MM.1S (cell line): ENCODE measurements at regions not wholly inside any gene's neighbourhood (a gene's known extent, or its start where the extent isn't known, plus 50 kb on each side); places are given as distances from the start of the nearest gene placed in this dataset.

Source experiments
- DNase-seq: peaks from one replicate; pipeline ENCODE4 v3.0.0-alpha.2; 2015
- H2AFZ ChIP-seq: fragments of 300-600 bp; sonication (generic); 2 replicates; pipeline ENCODE4 v1.6.0; 2016; ENCODE audit warnings: antibody characterized with exemption, low read length
- H3F3A ChIP-seq: fragments of 300-600 bp; sonication (generic); 2 replicates; pipeline ENCODE4 v1.6.1; 2016; ENCODE audit warnings: mild to moderate bottlenecking, antibody characterized with exemption, low read length, moderate library complexity, mixed read lengths; ENCODE audit not compliant: insufficient read depth
- H3K27ac ChIP-seq: fragments of 300-600 bp; sonication (generic); 2 replicates; pipeline ENCODE4 v1.5.1; 2016; ENCODE audit warnings: mild to moderate bottlenecking, low read length
- H3K27me3 ChIP-seq: fragments of 300-600 bp; sonication (generic); replicated peaks from 2 replicates; pipeline ENCODE4 v1.6.0; 2016; ENCODE audit warnings: low read length; ENCODE audit not compliant: insufficient read depth
- H3K36me3 ChIP-seq: fragments of 300-600 bp; sonication (generic); replicated peaks from 2 replicates; pipeline ENCODE4 v1.6.1; 2016; ENCODE audit warnings: mild to moderate bottlenecking, low read length, mixed read lengths; ENCODE audit not compliant: insufficient read depth
- H3K4me1 ChIP-seq: fragments of 300-600 bp; sonication (generic); 2 replicates; pipeline ENCODE4 v1.6.1; 2016; ENCODE audit warnings: low read length, mixed read lengths
- H3K4me2 ChIP-seq: fragments of 300-600 bp; sonication (generic); 2 replicates; pipeline ENCODE4 v1.6.0; 2016; ENCODE audit warnings: low read depth, low read length
- H3K4me3 ChIP-seq: fragments of 300-600 bp; sonication (generic); 2 replicates; pipeline ENCODE4 v1.5.1; 2016; ENCODE audit warnings: low read length, mixed read lengths
- H3K79me2 ChIP-seq: fragments of 300-600 bp; sonication (generic); 2 replicates; pipeline ENCODE4 v1.6.1; 2016; ENCODE audit warnings: mixed run types, low read length, mixed read lengths
- H3K9ac ChIP-seq: fragments of 300-600 bp; sonication (generic); 2 replicates; pipeline ENCODE4 v1.6.1; 2016; ENCODE audit warnings: low read length, mixed read lengths
- H3K9me2 ChIP-seq: fragments of 300-600 bp; sonication (generic); replicated peaks from 2 replicates; pipeline ENCODE4 v1.6.1; 2016; ENCODE audit warnings: mild to moderate bottlenecking, low read length, mixed read lengths; ENCODE audit not compliant: insufficient read depth
- H3K9me3 ChIP-seq: fragments of 300-600 bp; sonication (generic); replicated peaks from 2 replicates; pipeline ENCODE4 v1.6.1; 2016; ENCODE audit warnings: mild to moderate bottlenecking, low read length, mixed read lengths; ENCODE audit not compliant: insufficient read depth
- H4K20me1 ChIP-seq: fragments of 300-600 bp; sonication (generic); 2 replicates; pipeline ENCODE4 v1.6.1; 2016; ENCODE audit warnings: mild to moderate bottlenecking, low read length, moderate library complexity, mixed read lengths; ENCODE audit not compliant: insufficient read depth
- EZH2 ChIP-seq: fragments of 300-600 bp; sonication (generic); optimal IDR thresholded peaks from 2 replicates; pipeline ENCODE3; 2017; ENCODE audit warnings: low read depth, mild to moderate bottlenecking, antibody characterized with exemption, low read length, mixed read lengths
- EZH2phosphoT487 ChIP-seq: fragments of 300-600 bp; sonication (generic); IDR thresholded peaks from 2 replicates; pipeline ENCODE4 v1.6.1; 2018; ENCODE audit warnings: antibody characterized with exemption, low read length
- TF ChIP-seq, protein P1 (sequence below): fragments of 300-600 bp; sonication (generic); IDR thresholded peaks from 2 replicates; pipeline ENCODE4 v1.5.1; 2016; ENCODE audit warnings: antibody characterized with exemption, low read length, mixed read lengths

DNA sequence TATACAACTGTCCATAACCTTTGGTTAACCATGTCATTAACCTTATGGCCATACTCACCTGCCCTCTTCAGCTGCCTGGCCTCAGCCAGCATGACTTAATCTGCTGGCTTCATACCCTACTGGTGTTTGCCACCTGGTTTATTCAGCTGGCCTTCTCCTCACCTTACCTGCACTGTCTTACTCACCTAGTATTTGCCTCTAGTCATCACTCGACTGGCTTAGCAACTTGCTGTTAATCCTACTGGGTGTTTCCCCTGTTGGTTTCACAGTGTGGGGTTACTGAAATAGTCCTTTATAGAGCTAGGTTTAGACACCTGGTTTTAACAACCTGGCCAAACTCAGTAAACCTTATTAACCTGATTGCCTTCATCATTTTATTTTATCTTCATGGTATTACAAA, 96.4 kb downstream of the IL12A start:
- H2AFZ ChIP-seq: no peak overlapping the region
- H4K20me1 ChIP-seq: no peaks in the 10 kb centered on the region
- no peaks in the 10 kb centered on the region for H3K9me2 ChIP-seq
- TF ChIP-seq, protein P1, sequence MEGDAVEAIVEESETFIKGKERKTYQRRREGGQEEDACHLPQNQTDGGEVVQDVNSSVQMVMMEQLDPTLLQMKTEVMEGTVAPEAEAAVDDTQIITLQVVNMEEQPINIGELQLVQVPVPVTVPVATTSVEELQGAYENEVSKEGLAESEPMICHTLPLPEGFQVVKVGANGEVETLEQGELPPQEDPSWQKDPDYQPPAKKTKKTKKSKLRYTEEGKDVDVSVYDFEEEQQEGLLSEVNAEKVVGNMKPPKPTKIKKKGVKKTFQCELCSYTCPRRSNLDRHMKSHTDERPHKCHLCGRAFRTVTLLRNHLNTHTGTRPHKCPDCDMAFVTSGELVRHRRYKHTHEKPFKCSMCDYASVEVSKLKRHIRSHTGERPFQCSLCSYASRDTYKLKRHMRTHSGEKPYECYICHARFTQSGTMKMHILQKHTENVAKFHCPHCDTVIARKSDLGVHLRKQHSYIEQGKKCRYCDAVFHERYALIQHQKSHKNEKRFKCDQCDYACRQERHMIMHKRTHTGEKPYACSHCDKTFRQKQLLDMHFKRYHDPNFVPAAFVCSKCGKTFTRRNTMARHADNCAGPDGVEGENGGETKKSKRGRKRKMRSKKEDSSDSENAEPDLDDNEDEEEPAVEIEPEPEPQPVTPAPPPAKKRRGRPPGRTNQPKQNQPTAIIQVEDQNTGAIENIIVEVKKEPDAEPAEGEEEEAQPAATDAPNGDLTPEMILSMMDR: no peak
- no peak for TF ChIP-seq EZH2
- H3K4me3 ChIP-seq: no peak overlapping the region
- H3K4me1 ChIP-seq: no peaks in the 10 kb centered on the region
- H3K79me2 ChIP-seq: no peaks in the 10 kb centered on the region
- H3K27ac ChIP-seq: no peak overlapping the region
- no peaks in the 10 kb centered on the region for H3K9me3 ChIP-seq
- H3K4me2 ChIP-seq: no peak overlapping the region
- H3K36me3 ChIP-seq: no peaks in the 10 kb centered on the region
- H3K9ac ChIP-seq: no peak overlapping the region
- H3K27me3 ChIP-seq: no peaks in the 10 kb centered on the region
- DNase-seq: no peak
- no peaks in the 10 kb centered on the region for H3F3A ChIP-seq

DNA sequence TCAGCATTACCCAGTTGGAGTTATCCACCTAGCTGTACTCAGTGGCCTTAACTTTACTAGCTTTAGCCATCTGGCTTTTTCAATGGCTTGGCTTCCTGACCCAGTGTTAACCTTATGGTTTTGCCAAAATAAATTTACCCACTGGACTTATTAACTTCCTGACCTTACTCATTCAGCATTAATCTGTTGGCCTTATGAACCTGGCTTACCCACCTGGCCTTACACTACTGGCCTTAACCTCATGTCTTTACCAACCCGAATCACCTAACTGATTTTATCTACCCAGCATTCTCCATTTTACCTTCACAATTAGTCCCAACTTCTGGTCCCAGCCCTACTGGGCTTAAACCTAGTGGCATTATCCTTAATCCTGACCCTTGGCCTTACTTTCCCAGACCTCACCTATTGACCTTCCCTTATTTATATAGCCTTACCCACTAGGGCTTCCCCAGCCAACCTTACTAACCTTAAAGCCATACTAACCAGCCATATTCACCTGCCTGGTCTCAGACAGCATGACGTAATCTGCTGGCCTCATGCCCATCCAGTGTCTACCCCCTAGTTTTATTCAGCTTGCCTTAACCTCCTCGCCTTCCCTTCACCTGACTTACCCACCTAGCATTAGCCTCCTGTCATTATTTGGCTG, 100.0 kb downstream of the IL12A start:
- Histone ChIP-seq H3K79me2 (no peaks in the 10 kb centered on the region), H2AFZ (no peak overlapping the region), H3K36me3 (no peaks in the 10 kb centered on the region), H3F3A (no peaks in the 10 kb centered on the region), H4K20me1 (no peaks in the 10 kb centered on the region), H3K4me1 (no peaks in the 10 kb centered on the region), H3K4me3 (no peak overlapping the region), H3K9me3 (no peaks in the 10 kb centered on the region), H3K27ac (no peak overlapping the region), H3K27me3 (no peaks in the 10 kb centered on the region), H3K4me2 (no peak overlapping the region), H3K9me2 (no peaks in the 10 kb centered on the region), H3K9ac (no peak overlapping the region)
- no peak for DNase-seq
- TF ChIP-seq EZH2phosphoT487: no peak
- TF ChIP-seq, protein P1: no peak
- TF ChIP-seq EZH2: no peak

- Histone ChIP-seq H3K79me2 (no peaks in the 10 kb centered on the region), H3K36me3 (no peaks in the 10 kb centered on the region), H3K27ac (no peak overlapping the region), H3K9me3 (no peaks in the 10 kb centered on the region), H3K9ac (no peak overlapping the region), H4K20me1 (no peaks in the 10 kb centered on the region), H3K27me3 (no peaks in the 10 kb centered on the region), H2AFZ (no peak overlapping the region), H3K9me2 (no peaks in the 10 kb centered on the region), H3K4me2 (no peak overlapping the region), H3F3A (no peaks in the 10 kb centered on the region), H3K4me1 (no peaks in the 10 kb centered on the region), H3K4me3 (no peak overlapping the region)
- no peak for DNase-seq
- TF ChIP-seq, protein P1: no peak
- TF ChIP-seq EZH2phosphoT487 (no peak), EZH2 (no peak)
These were observed 102.0 kb downstream of the IL12A start for GRCh38 chr3:160090653-160091052.

- Histone ChIP-seq H3K9me3 (no peaks in the 10 kb centered on the region), H4K20me1 (no peaks in the 10 kb centered on the region), H3K4me1 (no peaks in the 10 kb centered on the region), H3K79me2 (no peaks in the 10 kb centered on the region), H3F3A (no peaks in the 10 kb centered on the region), H3K9ac (no peak overlapping the region), H3K27me3 (no peaks in the 10 kb centered on the region), H3K4me2 (no peak overlapping the region), H2AFZ (no peak overlapping the region), H3K4me3 (no peak overlapping the region), H3K36me3 (no peaks in the 10 kb centered on the region), H3K9me2 (no peaks in the 10 kb centered on the region), H3K27ac (no peak overlapping the region)
- DNase-seq: no peak
- TF ChIP-seq, protein P1: no peak
- TF ChIP-seq EZH2phosphoT487 (no peak), EZH2 (no peak)
These were observed 102.8 kb downstream of the IL12A start for GRCh38 chr3:160091441-160091840.
